GM12801 (cell line): ENCODE measurements at regions not wholly inside any gene's neighbourhood (a gene's known extent, or its start where the extent isn't known, plus 50 kb on each side); places are given as distances from the start of the nearest gene placed in this dataset.

Source experiments
- TF ChIP-seq, protein P1 (sequence below): IDR thresholded peaks from one replicate; pipeline ENCODE4 v1.5.1; 2011; ENCODE audit warnings: control low read depth; ENCODE audit not compliant: insufficient read length; ENCODE audit errors: extremely low read depth

DNA sequence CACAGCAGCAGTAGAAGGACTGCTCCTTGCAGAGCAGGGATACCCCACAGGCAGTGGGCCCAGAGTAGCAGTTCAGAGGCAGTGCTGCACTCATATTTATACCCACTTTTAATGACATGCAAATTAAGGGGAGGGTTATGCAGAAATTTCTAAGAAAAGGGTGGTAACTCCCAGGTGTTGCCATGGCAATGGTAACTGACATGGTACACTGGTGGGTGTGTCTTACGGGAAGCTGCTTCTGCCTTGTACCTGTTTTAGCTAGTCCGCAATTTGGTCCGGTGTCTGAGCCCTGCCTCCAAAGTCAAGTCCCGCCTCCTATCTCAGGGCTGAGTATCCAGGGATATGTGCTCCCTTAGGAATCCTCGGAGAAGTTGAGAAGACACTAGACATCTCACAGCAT, 79.2 kb upstream of the UQCRFS1 start:
- TF ChIP-seq, protein P1, sequence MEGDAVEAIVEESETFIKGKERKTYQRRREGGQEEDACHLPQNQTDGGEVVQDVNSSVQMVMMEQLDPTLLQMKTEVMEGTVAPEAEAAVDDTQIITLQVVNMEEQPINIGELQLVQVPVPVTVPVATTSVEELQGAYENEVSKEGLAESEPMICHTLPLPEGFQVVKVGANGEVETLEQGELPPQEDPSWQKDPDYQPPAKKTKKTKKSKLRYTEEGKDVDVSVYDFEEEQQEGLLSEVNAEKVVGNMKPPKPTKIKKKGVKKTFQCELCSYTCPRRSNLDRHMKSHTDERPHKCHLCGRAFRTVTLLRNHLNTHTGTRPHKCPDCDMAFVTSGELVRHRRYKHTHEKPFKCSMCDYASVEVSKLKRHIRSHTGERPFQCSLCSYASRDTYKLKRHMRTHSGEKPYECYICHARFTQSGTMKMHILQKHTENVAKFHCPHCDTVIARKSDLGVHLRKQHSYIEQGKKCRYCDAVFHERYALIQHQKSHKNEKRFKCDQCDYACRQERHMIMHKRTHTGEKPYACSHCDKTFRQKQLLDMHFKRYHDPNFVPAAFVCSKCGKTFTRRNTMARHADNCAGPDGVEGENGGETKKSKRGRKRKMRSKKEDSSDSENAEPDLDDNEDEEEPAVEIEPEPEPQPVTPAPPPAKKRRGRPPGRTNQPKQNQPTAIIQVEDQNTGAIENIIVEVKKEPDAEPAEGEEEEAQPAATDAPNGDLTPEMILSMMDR = no peak

DNA sequence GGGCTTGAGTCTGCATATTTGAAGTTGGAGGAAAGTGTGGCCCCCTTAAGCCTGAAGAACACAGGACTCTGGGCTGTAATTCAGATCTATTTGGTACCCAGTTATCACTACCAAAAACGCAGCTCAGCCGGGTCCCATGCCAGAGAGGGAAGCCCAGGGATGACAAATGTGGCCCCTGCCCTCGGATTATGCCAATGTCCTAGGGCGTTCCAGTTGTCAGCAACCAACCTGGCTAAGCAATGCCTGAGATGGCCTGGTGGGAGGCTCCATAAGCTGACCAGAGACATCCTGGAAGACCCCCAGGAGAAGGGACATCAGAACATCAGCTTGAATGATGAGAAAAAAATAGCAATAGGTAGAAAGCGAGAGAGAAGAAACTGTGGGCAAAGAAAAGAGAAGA, 79.6 kb upstream of the UQCRFS1 start:
- TF ChIP-seq, protein P1 = no peak

DNA sequence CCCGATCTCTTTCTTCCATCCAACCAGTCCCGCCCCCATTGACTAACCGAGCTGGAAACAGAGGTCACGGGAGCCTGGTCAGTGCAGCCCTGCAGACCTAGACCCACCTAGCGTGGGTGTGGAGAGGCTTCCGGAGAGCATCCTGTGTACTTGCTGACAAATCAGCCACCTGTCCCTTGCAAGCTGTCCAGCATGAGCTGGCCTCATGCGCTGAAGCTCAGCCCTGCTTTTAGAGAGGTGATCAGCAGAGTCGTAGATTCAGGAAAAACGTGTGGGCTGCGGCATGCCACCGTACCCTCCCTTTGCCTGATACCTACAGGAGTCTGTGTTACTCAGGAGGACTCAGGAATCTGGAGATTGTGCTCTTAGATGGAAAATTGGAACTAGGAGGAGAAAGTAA, 80.3 kb upstream of the UQCRFS1 start:
- TF ChIP-seq, protein P1 = no peak

DNA sequence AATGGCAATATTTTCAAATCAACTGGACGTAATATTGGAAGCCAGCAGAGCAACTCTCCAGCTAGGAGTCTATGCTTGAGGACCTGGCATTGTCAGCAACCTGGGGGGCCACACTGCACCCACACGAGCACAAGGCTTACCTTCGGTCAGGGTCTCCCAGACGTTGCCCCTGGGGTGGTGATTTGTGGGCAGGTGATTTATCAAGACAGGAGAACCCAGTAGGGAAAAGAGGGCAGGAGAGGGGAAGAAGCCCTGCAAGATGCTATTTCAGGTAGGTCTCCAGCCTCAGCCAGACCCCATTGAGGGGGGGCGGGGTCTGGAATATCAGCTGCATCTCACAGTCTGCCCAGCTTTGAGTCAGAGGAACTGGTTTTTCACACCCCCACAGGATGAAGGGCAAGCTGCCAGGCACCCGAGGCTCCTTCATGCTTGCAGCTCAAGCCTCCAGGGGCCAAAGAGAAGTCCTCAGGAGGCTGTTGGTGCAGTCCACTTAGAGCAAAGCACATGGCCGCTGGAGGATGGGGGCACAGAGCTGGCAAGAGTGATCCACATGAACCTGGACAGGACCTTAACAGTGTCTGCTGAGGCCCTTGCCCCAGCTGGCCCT, 80.9 kb upstream of the UQCRFS1 start:
- TF ChIP-seq, protein P1 = no peak

DNA sequence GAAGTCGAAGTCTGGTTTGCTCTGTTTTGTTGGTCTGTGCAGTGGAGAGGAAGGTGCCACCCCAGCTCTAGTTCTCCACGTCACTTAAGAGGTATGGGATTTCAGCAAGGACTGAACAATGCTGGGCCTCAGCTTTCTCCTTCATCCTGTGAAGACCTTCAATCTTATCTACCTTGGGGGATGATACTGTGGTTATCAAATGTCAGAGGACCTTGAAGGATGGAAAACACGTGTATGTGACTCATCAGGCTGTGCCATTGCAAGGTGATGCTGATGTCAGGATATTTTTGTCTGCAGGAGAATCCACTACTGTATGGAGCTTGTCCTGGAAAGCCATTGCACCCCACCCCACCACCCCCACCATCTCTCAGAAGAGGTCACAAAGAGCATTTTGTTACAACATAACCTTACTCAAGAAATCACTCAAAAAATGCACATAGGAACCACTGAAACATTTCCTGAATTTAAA, 81.4 kb upstream of the UQCRFS1 start:
- TF ChIP-seq, protein P1 = no peak

DNA sequence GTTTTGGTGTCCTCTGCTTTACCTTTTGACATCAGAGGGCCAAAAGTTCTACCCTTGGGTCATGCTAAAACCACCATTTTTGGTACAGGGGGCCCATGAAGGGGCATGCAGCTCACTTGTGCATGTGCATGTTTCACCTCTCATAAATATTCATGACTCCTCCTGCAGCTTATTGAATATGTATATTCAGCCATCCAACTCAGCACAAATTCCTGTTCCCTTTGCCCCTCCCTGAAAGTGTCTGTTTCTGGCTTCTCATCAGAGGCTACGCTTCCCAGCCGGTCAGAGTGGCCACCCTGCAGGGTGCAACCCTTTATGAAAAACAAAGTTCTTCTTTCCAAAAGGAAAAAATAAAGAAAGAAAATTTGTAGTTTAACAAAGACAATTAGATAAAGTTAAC, 82.3 kb upstream of the UQCRFS1 start:
- TF ChIP-seq, protein P1 = no peak

DNA sequence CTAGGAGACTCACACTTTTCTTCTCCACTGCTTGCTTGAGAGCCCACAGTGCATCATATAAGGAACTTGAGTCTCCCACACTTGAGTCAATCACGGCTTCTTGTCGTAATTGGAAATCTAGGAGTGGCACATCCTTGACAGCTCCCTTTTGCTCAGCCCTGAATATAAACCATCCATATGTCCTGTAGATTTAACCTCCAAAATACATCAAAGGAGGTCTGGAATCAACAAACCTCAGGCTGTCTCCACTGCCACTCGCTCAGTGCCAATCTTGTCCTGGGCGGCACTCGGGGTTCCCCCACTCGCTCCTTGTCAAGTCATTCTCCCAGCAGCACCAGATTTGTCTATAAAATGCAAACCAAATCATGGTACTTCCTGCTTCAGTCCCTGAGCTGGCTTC, 84.4 kb upstream of the UQCRFS1 start:
- TF ChIP-seq, protein P1 = no peak
